ENCODE measurements at regions not wholly inside any gene's neighbourhood (a gene's known extent, or its start where the extent isn't known, plus 50 kb on each side); places are given as distances from the start of the nearest gene placed in this dataset.

GRCh38 chr12:107446476-107446875, 239.1 kb upstream of the PWP1 start:
- no peaks in the 10 kb centered on the region for H3K4me1 ChIP-seq
- no peak overlapping the region for H3K27ac ChIP-seq
- TF ChIP-seq CTCF (IDR thresholded peaks at IDR 0.05), result no peak
- H3K9me3 ChIP-seq, result no peaks in the 10 kb centered on the region
- DNase-seq (no peak), ATAC-seq (no peak)
- H3K36me3 ChIP-seq (ENCODE audit: insufficient read depth in 1 of 2, low read depth in 1 of 2), result no peaks in the 10 kb centered on the region
- H3K27me3 ChIP-seq (ENCODE audit: insufficient read depth in 3 of 3, low read length in 2 of 3), result no peaks in the 10 kb centered on the region
- intact Hi-C loops (cut with DNase I), result no loop called here
- 81 to 89% (median 86%) methylated on average over 3 of the region's 3 CpGs for WGBS, 3 donors
- no peak overlapping the region for H3K4me3 ChIP-seq

GRCh38 chr12:107447336-107447735, 238.3 kb upstream of the PWP1 start:
- 79 to 81% (median 80%) methylated on average over 5 of the region's 5 CpGs for WGBS, 3 donors

GRCh38 chr12:107448198-107448597, 237.4 kb upstream of the PWP1 start:
- Histone ChIP-seq H3K36me3 (ENCODE audit: insufficient read depth in 1 of 2, low read depth in 1 of 2) (no peaks in the 10 kb centered on the region), H3K9me3 (no peaks in the 10 kb centered on the region), H3K27me3 (ENCODE audit: insufficient read depth in 3 of 3, low read length in 2 of 3) (no peaks in the 10 kb centered on the region), H3K4me3 (no peak overlapping the region), H3K4me1 (no peaks in the 10 kb centered on the region), H3K27ac (no peak overlapping the region)
- ATAC-seq, result no peak
- DNase-seq, result no peak
- TF ChIP-seq CTCF (IDR thresholded peaks at IDR 0.05), result no peak
- 40 to 78% (median 64%) methylated on average over 1 of the region's 1 CpG for WGBS, 3 donors
- intact Hi-C loops (cut with DNase I), result no loop called here

More at GRCh38 chr12:107447336-107447735, 238.3 kb upstream of the PWP1 start:
- Histone ChIP-seq H3K9me3 (no peaks in the 10 kb centered on the region), H3K4me1 (no peaks in the 10 kb centered on the region), H3K36me3 (ENCODE audit: insufficient read depth in 1 of 2, low read depth in 1 of 2) (no peaks in the 10 kb centered on the region), H3K27ac (no peak overlapping the region), H3K4me3 (no peak overlapping the region), H3K27me3 (ENCODE audit: insufficient read depth in 3 of 3, low read length in 2 of 3) (no peaks in the 10 kb centered on the region)
- TF ChIP-seq CTCF (IDR thresholded peaks at IDR 0.05), result no peak
- DNase-seq, result no peak
- intact Hi-C loops (cut with DNase I), result no loop called here
- ATAC-seq, result no peak

DNA sequence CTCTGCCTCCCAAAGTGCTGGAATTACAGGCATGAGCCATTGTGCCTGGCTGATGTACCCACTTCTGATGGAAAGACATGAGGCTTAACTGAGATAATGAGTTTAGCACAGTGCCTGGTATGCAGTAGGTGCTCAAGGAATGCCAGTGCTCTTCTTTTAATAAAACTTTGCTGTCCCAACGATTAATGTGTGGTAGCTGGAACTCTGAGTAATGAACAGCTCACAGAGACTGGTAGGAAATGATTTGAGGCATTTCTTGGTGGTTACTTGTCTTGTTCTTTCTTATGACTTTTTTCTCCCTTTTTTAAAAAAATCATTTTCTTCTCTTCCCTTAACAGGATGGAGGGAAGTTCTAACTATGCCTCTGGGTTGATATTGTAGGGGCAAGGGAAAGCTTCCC, 235.7 kb upstream of the PWP1 start:
- 79 to 86% (median 79%) methylated on average over 1 of the region's 1 CpG for WGBS, 3 donors
- intact Hi-C loops (cut with DNase I), result no loop called here
- Histone ChIP-seq H3K9me3 (no peaks in the 10 kb centered on the region), H3K27ac (no peak overlapping the region), H3K4me3 (no peak overlapping the region), H3K27me3 (ENCODE audit: insufficient read depth in 3 of 3, low read length in 2 of 3) (no peaks in the 10 kb centered on the region), H3K36me3 (ENCODE audit: insufficient read depth in 1 of 2, low read depth in 1 of 2) (no peaks in the 10 kb centered on the region), H3K4me1 (no peaks in the 10 kb centered on the region)
- no peak for ATAC-seq
- DNase-seq, result no peak
- TF ChIP-seq CTCF (IDR thresholded peaks at IDR 0.05), result no peak

DNA sequence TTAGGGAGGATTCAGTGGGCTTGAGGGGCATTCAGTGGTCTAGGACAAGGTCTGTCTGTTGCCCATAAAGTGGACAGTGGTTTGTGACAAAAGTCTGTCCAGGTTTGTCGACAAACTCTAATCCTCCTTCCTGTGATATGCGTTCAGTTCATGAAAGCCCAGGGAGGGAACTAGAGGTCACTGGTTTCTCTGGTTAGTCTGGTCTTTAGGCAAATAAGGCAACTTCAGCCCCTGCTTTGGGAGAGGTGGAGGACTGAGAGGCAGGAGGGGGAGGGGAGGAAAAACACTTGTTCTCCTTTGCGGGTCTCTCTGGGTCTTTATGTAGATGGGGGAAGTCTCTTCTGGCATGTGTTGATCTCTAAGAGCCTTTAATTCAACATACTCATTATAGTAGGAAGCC, 235.1 kb upstream of the PWP1 start:
- TF ChIP-seq CTCF (IDR thresholded peaks at IDR 0.05), result no peak
- H3K27ac ChIP-seq, result no peak overlapping the region
- no peaks in the 10 kb centered on the region for H3K4me1 ChIP-seq
- no peaks in the 10 kb centered on the region for H3K9me3 ChIP-seq
- H3K36me3 ChIP-seq (ENCODE audit: insufficient read depth in 1 of 2, low read depth in 1 of 2), result no peaks in the 10 kb centered on the region
- intact Hi-C loops (cut with DNase I), result no loop called here
- 36 to 42% (median 40%) methylated on average over 3 of the region's 3 CpGs for WGBS, 3 donors
- H3K4me3 ChIP-seq, result no peak overlapping the region
- no peak for DNase-seq
- no peaks in the 10 kb centered on the region for H3K27me3 ChIP-seq (ENCODE audit: insufficient read depth in 3 of 3, low read length in 2 of 3)
- ATAC-seq, result no peak
